ES-I3 (cell line): ENCODE measurements at regions not wholly inside any gene's neighbourhood (a gene's known extent, or its start where the extent isn't known, plus 50 kb on each side); places are given as distances from the start of the nearest gene placed in this dataset.
"Not testable (repeated sequence)": the region's sequence is repeated elsewhere in the genome, so short reads cannot be mapped to it uniquely, and the experiment has no call there.

ENCODE experiments used
- H3K36me3 ChIP-seq: 2 replicates; pipeline ENCODE4 v1.6.1; 2013; ENCODE audit warnings: mild to moderate bottlenecking, low read length, control low read depth, moderate library complexity; ENCODE audit not compliant: insufficient read depth
- H3K4me1 ChIP-seq: 2 replicates; pipeline ENCODE4 v1.6.1; 2013; ENCODE audit warnings: mild to moderate bottlenecking, control low read depth, low read length; ENCODE audit not compliant: insufficient read depth
- H3K9ac ChIP-seq: 2 replicates; pipeline ENCODE4 v1.6.1; 2013; ENCODE audit warnings: low read depth, mild to moderate bottlenecking, low read length, moderate library complexity
- H3K9me3 ChIP-seq: 2 replicates; pipeline ENCODE4 v1.6.1; 2013; ENCODE audit warnings: mild to moderate bottlenecking, low read length, moderate library complexity; ENCODE audit not compliant: control insufficient read depth, insufficient read depth

DNA sequence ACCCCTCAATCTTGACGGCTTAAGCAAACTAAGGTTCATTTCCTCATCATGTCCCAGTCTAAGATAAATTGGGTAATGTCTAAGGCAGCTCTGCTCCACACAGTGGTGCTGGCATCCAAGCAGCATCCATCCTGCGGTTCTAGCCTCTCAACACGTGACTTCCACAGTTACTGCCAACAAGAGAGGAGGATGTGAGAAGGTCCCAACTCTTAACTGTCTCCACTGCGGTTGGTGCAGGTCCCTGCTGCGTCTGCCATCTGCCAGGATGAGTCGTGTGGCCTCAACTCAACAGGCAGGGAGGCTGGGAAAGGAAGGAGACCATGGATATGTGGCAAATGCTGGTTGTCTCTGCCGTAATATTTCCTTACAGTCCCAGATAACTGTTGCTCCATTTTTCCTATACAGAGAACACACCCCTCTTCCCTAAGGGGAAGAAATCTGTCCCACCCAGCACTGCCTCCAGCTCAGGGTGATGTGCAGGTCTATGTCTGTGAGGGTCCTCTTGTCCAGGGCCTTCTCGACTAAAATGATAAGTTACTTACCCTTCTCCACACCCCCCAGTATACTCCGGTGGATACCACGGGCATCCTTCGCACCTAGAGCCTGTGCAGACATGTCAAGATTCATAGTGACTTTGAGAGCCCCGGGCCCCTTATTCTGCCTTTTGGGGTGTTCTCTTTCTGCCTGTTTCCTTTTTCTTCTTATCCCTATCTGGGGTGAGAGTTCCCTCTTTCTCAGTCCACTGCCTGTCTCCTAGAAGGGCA, 64.7 kb downstream of the KCNJ18 start:
- no peaks in the 10 kb centered on the region for H3K36me3 ChIP-seq
- no peaks in the 10 kb centered on the region for H3K9me3 ChIP-seq
- no peak overlapping the region for H3K9ac ChIP-seq
- H3K4me1 ChIP-seq: no peaks in the 10 kb centered on the region

DNA sequence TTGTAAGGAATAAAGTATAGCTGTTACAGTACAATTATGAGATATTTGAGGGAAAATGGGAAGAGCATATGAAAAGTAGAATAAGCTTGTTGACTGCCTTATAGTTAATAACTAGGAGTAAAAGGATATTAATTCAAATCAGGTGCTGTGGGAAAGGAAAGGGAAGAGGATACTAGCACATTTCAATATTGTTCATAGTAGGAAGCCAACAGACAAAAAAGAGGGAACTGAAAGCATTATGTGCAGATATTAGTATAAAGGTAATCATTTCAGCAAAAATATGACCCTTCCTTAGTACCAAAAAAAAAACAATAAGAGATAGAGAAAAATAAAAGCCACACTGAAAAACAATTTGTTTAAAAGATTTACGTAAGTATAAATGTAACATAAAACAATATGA, 67.3 kb downstream of the KCNJ18 start:
- not testable (repeated sequence) for H3K9ac ChIP-seq, H3K36me3 ChIP-seq, H3K4me1 ChIP-seq

DNA sequence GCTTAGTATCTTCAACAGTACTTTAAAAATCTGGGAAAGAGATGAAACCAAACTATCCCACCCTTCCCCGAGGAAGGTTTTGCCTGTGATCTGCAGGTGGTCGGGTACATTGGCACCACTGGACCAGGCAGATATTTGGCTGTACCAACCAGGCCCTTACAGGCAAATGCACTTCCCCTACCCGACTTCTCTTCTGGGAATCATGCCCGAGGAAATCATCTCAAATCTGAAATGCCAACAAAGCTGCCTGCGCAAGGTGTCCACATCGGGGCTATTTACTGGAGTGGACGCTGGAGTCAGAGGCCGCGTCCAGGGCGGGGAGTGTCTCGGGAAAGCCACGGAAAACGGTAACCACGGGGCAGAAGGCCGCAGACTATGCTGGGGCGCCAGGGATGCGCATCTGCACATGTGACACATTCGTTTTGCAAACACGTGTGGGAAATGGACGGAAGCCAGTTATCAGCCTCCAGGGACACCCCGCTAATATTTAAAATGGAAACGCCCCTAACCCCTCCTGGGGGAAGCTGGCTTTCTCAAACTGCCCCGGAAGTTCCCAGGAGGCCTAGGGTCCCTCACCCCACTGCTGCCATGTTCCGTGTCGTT, 71.5 kb downstream of the KCNJ18 start:
- not testable (repeated sequence) for H3K9ac ChIP-seq, H3K9me3 ChIP-seq, H3K36me3 ChIP-seq, H3K4me1 ChIP-seq

More for the DNA sequence above, 67.3 kb downstream of the KCNJ18 start:
- not testable (repeated sequence) for H3K9me3 ChIP-seq

DNA sequence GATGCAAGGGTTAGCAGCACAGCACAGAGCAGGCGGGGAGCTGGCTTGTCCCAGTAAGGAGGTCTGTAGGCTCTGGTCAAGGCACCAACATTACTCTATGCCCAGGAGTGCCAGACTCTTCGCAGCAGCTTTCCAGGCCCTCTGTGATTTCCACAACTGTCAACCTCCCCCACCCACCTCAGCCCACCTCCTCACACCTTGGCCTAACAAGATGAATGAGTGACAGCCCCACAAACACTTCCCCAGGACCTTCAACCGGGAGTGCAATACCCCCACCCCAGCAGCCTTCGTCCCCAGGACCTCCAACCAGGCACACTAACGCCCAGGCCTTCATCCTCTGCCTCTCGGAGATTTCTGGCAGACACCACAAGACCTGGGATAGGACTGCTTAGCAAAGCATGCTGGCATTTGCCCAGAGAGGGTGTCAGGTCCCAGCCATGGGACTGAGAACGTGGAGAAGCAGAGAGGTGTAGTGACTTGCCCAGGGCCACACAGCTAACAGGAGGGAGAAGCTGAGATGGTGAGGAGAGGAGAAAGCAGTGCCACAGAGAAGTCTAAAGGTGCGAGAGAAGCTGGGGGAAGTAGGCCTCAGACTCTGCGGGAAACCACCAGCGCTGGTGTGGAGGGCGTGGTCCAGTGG, 73.4 kb downstream of the KCNJ18 start:
- H3K9me3 ChIP-seq, H3K9ac ChIP-seq: not testable (repeated sequence)

DNA sequence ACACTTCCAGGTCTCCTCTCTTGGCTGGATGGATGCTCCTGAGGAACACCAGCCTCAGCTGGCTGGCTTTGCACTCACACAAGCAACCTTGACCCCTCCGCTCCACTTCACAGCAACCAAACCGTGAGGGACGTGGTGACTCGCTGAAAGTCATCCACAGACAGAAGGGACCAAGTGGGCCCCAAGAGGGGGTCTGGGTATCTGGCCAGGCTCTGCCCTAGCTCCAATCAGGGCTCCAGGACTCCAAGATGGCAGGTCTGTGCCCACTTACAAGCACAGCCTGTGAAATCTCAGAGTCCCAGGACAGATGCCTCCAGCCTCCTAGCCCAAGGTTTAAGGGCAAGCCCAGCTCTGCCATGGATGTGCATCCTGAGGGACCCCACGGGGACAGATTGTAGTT, 74.2 kb downstream of the KCNJ18 start:
- H3K4me1 ChIP-seq, H3K9ac ChIP-seq, H3K36me3 ChIP-seq, H3K9me3 ChIP-seq: not testable (repeated sequence)

More for the DNA sequence above, 73.4 kb downstream of the KCNJ18 start:
- not testable (repeated sequence) for H3K36me3 ChIP-seq, H3K4me1 ChIP-seq

DNA sequence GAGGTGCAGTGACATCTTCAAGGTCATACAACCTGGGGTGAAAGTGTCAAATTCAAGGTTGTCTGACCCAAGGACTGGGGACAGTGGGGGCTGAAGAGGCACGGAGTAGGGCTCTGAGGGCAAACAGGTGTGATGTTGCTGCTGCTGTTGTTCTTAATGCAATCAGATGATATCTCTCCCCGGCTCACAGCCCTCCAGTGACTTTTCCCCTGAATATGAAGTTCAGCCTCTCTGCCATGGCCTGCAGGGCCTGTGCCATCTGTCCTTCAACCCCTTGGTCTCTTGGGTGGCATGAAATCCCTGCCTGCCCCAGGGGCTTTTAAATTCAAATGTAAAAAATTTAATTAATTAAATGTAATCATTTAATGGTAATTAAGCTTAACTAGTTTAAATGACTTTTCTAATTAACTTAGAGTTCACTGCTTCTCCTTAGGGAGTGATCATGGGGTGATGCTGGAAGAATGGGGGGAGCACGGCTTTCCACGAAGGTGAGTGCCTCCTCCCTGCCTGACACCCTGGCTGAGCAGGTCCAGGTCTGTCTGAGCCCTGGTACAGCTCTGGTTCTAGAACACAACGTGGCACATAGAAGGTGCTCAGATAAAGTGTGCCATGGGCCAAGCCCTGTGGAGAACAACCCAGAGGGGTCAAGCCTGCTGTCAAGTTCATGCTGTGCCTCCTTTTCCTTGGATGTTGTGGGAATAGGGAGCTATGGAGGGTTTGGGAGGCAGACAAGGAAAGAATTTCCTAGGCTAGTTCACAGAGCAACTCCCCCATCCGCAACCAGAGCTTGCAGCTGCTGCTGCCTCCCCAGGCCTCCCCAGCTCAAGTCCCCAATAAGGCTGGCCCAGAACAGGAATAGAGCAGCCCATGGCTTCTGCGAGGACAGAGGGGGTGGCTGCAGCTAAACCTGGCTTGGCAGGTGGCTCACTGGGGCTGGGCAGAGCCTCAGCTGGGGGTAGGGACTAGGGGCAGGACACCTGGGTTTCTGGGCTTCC, 75.1 kb downstream of the KCNJ18 start:
- not testable (repeated sequence) for H3K9me3 ChIP-seq, H3K4me1 ChIP-seq, H3K9ac ChIP-seq, H3K36me3 ChIP-seq

DNA sequence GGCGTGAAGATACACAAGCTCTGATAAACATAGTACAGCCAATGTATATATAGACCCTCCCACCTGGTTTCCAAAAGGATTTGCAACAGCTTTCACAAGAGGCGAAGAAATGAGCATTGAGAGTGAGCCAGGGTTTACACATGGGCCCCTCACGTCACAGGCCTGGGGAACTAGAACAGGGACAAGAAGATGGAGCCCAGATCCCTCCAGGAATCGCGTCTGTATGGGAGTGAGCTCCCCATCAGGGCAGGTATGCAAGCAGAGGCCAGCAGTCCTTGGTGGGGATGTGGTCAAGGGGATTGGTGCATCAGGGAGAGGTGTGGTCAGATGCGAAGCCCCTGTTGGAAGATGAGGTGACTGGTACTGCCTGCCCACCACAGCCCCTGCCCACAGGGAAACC, 75.9 kb downstream of the KCNJ18 start:
- not testable (repeated sequence) for H3K4me1 ChIP-seq, H3K9ac ChIP-seq, H3K9me3 ChIP-seq, H3K36me3 ChIP-seq

DNA sequence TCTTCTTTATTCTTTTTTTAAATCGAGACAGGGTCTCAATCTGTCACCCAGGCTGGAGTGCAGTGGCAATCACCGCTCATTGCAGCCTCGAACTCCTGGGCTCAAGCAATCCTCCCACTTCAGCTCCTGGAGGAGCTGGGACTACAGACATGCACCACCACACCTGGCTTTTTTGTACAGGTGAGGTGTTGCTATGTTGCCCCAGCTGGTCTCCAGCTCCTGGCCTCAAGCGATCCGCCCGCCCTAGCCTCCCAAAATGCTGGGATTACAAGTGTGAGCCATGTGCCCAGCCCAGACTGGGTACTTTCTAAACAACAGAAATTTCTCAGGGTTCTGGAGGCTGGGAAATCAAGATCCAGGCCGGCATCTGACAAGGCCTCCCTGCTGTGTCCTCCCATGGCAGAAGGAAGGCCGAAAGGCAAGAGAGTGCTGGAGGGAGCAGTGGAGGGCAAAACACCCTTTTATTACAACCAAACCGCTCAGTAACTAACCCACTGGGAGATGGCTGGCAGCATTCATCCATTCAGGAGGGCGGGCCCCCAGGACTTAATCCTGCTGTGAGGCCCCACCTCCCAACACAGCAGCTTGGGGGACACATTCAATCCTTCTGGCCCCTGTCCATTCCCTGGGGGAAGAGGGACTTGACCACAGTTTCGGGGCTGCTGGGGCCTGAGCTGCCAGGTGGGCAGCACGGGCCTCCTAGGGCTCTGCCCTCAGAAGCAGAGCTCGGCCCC, 76.6 kb downstream of the KCNJ18 start:
- H3K9me3 ChIP-seq, H3K9ac ChIP-seq, H3K4me1 ChIP-seq, H3K36me3 ChIP-seq: not testable (repeated sequence)

DNA sequence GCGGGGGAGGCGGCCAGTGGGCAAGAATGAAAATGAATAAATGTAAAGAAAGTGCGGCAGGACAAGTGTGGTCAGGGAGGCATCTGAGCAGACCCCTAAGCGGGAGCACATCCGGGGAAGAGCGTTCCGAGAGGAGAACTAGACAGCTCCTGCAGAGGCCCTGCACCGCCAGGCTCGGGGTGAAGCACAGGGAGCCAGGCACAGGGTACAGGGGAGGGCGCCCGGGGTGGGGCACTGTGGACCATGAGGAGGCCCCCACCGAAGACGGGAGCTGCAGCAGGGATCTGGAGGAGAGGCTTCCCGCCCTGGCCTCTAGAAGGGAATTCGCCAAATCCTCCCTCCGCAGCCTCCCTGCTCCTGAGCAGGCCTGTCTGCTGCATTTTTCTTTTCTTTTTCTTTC, 77.5 kb downstream of the KCNJ18 start:
- not testable (repeated sequence) for H3K9ac ChIP-seq, H3K36me3 ChIP-seq, H3K4me1 ChIP-seq, H3K9me3 ChIP-seq

DNA sequence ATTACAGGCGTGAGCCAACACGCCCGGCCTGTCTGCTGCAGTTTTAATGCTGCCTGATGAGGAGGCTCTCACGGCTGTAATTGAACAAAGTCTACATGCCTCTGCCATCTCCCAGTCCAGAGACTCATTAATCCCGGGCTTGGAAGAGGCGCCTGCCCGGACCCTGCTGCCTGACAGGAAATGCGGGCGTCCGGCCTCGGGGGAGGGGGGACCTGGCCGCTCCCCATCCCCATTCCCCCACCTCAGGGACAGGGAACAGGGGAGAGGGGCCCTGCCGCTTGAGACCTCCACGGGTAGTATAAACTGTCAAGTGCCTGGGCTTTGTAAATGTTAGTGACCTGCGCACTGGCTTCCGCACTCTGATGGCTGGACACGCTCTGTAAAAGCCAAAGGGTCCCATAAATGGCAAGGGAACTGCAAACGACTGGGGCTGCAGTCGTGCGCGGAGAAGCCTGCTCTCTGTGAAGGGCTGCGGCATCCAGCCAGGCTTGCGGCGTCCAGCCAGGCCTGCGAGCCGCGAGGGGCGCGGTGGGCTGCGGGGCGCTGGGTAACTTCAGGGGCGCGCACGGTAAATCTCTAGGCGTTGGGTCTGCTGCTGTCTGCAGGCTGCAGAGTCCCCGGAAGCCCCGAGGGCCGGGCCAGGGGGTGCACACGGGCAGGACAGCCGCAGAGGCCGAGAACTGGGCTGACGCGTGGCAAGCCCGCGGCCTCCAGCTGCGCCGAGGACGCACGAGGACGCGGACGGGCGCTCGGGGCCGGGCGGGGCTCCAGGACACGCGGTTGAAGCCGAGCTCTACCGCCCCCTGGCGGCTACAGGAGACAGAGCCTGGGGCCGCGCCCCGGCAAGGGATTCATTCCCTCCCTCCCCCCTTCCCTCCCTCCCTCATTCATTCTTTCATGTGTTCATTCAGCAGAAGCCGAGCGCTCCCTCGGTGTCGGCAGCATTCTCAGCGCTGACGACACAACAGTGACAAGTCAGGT, 78.4 kb downstream of the KCNJ18 start:
- not testable (repeated sequence) for H3K4me1 ChIP-seq, H3K36me3 ChIP-seq, H3K9me3 ChIP-seq
- H3K9ac ChIP-seq: peak overlapping the region; percentile 30; the same call in 1 of the 2 replicates

DNA sequence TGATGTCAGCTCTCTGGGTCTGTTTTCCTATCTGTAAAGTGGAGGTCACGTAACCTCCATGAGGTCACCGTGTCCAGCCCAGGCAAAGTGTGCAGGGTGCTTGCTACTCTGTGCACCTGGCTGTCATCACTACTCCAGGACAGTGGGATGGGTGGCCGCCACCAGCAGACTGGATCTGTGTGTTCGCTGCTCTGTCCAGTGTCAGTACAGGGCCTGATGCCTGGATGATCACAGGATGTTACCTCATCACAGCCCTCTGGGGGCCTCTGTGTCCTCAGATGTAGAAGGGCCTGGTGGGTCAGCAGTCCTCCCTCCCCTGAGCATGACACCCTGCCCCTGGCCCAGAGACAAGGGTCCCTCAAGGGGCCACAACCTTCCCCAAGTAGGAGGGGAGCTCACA, 80.0 kb downstream of the KCNJ18 start:
- no peak overlapping the region for H3K9ac ChIP-seq
- no peaks in the 10 kb centered on the region for H3K4me1 ChIP-seq
- no peaks in the 10 kb centered on the region for H3K9me3 ChIP-seq
- H3K36me3 ChIP-seq: no peaks in the 10 kb centered on the region

DNA sequence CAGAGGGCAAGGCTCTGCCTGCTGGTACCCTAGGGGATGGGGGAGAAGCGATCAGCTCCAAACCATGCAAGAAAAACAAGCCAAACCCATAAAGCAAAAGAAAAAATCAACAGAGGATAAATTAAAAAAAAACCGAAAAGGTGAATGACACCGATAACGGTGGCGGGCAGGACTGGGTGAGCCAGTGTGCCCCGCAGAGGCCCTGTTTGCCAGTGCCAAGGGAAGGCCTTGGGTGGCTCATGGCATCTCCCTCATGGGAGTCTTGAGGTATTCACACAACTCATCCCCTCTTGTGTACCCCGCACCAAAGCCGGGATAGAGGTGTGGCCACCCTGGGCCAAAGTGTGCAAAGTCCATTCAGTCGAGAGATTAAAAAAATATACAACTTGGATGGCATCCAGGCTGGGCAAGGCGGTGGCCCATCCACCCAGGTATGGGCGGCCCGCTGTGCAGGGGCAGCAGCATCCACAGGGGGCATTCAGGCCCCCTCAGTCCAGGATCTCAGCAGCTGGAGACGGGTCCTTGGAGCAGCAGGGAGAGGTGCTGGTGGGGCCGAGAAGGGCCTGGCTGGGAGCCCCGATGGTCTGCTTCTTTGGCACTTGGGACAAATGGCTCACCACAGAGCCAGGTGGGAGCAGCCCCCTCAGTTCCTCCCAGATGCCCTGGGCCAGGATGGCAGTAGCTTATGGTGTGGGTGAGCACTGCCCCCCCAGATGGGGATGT, 80.8 kb downstream of the KCNJ18 start:
- H3K9ac ChIP-seq, H3K36me3 ChIP-seq, H3K4me1 ChIP-seq, H3K9me3 ChIP-seq: not testable (repeated sequence)
